ENCODE measurements at regions not wholly inside any gene's neighbourhood (a gene's known extent, or its start where the extent isn't known, plus 50 kb on each side); places are given as distances from the start of the nearest gene placed in this dataset.
"Not testable (repeated sequence)": the region's sequence is repeated elsewhere in the genome, so short reads cannot be mapped to it uniquely, and the experiment has no call there.

GRCh38 chr2:144912206-144912605 lies 392.3 kb upstream of the ZEB2 start:
- no peak for DNase-seq

- DNase-seq, result no peak
Observed at GRCh38 chr2:144905956-144906355, 386.0 kb upstream of the ZEB2 start.

- no peak for DNase-seq
Observed at GRCh38 chr2:144904612-144905011, 384.7 kb upstream of the ZEB2 start.

GRCh38 chr2:144903045-144903444 lies 383.1 kb upstream of the ZEB2 start:
- not testable (repeated sequence) for DNase-seq

GRCh38 chr2:144901386-144901785 lies 381.5 kb upstream of the ZEB2 start:
- DNase-seq, result not testable (repeated sequence)

GRCh38 chr2:144896341-144896740 lies 376.4 kb upstream of the ZEB2 start:
- no peak for DNase-seq

DNA sequence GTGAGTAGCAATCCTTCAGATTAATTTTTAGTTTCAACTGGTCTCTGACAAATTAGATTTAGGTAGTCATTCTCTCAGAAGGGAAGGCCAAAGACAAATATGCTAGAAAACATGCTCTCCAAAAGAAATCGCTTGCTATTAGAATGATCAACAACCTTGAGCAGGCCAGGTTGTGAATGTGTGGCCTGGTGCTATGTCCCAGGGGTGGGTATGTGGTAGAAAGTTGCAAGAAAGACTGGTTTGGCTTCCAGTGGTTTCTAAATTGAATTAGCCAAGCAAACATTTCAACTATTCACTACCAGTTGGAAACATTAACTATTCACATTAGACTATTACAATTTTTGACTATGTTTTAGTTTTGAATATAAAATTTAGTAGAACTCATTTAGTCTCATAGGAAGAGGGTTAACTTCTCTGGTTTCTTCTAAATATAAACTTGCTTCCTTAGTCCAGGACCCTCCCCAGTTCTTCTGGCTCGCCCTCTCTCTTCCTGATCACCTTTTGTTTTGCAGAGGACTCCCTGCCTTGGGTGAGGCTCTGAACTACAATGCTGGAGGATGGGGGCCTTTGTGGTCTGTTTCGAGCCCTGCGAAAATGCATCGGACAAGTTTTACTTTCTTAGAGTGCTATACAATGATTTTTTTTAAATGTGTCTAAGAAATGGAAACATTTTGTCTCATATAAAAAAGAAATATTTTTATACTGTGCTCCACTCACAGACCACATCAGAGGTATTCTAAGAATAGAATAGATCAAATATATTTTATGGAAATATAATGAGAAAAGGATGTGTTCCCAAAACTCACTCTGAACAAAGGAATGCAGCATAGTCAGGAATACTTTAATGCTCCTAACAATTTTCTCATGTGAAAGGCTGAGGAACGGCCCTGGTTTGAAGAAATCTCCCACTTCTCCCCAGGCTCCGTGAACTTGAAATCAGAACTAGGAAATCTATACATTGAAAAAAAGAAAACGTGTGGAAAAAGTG lies 375.0 kb upstream of the ZEB2 start:
- no peak for DNase-seq

DNA sequence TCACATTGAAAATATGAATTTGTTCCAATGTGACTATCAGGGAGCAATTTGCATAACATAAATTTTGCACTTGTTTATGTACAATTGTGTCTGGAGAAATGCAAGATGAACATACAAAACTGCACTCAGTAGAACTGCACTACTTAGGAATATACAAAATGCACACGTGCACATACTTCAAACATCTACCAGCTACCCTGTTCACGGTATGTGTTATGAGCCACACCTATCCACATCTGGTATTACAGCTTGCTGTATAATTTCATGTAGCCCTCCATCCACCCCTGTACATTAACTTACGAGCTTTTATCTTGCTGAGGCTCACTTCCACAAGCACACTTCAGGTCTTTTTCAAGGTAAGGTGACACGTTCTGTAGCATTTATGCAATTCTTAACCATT lies 373.5 kb upstream of the ZEB2 start:
- DNase-seq, result no peak

DNA sequence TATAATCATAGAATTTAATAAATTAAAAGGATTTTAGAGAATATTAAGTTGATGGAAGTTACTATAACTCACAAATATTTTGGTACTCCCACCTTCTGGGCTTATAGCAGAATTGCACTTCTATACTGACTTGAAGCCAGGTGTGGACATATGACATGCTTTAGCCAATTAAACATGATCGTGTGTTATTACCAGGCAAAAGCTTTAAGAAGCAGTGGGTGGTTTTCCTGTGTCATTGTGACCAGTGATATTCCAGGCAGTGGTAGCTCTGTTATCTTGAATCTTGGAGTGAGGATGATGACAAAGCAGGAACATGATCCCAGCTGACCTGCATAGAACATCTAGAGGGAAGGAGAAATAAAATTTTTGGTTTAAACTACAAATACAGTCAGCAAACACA lies 370.9 kb upstream of the ZEB2 start:
- DNase-seq, result no peak

GRCh38 chr2:144889348-144889747 lies 369.4 kb upstream of the ZEB2 start:
- DNase-seq, result no peak

GRCh38 chr2:144886862-144887261 lies 366.9 kb upstream of the ZEB2 start:
- DNase-seq, result no peak

DNA sequence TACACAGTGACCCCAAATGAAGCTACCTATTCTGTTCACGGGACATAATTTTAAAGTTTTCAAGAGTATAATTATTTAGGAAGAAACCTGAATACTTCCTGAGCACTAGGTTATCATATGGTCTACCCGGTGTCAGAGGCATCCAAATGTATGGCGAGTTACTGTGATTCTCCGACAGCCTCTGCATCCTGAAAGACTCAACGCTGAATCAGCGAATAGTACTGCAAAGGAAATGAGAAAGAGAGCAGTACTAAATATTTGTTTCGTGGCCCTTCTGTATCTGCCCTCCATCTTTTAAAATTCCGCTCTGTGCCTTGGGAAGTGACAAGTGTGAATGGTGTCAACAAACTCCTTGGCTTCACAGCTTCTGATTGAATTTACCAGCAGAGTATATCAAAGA lies 358.0 kb upstream of the ZEB2 start:
- no peak for DNase-seq

DNA sequence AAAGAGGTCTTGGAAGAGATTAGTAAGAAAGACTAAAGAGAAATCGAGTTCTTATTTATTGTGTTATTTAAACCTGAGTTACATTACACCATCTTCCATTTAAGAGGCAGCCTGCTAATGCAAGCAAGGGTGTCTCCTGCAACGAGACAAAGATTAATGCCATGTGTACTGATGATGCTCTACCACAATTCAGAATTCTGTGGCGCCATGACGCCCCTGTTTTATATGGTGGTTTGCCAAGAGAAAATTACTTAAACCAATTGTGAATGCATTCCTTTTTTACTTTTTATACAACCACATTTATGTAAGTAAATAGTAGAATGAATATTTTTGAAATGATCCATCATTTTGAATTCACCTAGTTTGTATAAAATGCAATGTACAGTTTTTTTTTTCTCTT lies 356.1 kb upstream of the ZEB2 start:
- DNase-seq, result no peak

- DNase-seq, result no peak
Observed at GRCh38 chr2:144875290-144875969, 355.5 kb upstream of the ZEB2 start.

- no peak for DNase-seq
Observed at GRCh38 chr2:144865670-144866069, 345.8 kb upstream of the ZEB2 start.

DNA sequence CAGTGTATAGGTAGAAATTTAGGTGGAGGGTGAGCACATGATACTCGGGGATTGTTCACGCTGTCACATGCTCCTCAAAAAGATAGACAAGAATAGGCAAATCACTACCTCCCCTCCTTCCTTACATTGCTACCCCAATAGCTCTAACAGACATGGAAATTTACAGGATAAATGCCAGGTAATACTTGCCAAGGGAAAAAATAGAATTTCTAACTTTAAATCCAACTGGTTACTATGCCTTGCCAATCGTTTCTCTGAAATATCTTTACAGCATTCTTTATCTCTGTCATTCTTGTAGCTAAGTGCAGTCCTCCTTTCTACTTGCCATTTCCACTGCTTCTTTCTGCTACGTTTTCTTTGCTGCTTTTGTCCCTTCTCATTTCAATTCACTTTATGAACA lies 339.8 kb upstream of the ZEB2 start:
- DNase-seq, result no peak

- no peak for DNase-seq
Observed at GRCh38 chr2:144858211-144858610, 338.3 kb upstream of the ZEB2 start.

GRCh38 chr2:144854596-144854995 lies 334.7 kb upstream of the ZEB2 start:
- DNase-seq, result no peak

GRCh38 chr2:144849612-144850011 lies 329.7 kb upstream of the ZEB2 start:
- DNase-seq, result no peak

DNA sequence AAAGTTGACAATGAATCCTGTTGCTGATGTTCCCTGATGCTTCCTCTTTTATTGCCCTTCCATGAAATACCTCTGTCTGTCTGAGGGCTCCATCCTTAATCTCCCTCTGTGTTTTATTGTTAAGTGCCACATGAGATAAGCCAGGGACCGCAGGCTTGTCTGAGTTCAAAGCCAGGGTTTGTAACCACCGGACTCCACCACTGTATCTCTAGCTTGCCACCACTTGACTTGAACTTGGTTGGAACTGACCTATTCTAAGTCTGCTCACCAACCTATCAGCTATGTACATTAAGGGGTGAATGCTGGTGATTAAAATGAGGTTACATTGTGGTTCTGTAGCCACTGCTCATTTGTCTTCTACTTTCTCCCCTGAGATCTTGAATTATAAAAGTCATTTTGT lies 328.5 kb upstream of the ZEB2 start:
- DNase-seq, result no peak

DNA sequence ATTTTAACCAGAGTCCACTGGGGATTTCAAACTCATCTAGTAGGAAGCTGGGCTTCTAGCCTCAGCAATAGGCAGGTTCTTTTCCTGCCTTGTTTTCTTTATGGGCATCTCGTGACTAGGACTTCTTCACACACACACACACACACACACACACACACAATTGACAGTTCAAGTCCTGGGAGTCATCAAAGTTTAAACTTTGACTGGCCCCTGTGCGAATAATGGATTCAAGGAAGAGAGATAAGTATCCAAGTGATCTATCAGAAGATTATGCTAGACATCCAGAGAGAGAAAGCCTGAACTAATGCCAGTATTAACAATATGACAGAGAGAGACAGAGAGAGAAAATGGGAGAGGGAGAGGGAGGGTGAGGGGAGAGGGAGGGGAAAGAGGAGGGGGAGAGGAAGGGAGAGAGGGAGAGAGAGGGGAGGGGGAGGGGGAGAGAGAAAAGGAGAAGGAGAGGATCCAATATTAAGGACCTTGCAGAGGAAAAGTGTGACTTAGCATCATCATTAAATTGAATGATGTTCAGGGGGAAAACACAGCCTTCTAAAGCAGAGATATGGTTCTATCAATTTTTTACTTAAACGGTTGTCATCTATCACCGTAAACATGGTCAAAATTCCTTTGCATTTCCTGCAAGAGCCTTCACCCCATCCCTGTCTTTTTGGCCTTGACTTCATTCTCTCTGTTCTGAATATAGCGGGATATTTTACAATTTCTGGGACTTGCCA lies 327.6 kb upstream of the ZEB2 start:
- no peak for DNase-seq

GRCh38 chr2:144836635-144837350 lies 316.9 kb upstream of the ZEB2 start:
- no peak for DNase-seq

Measured in NCI-H187 treated with DMSO at 0.1 percent for 48 hours (cell line).